ENCODE measurements at regions not wholly inside any gene's neighbourhood (a gene's known extent, or its start where the extent isn't known, plus 50 kb on each side); places are given as distances from the start of the nearest gene placed in this dataset.

DNA sequence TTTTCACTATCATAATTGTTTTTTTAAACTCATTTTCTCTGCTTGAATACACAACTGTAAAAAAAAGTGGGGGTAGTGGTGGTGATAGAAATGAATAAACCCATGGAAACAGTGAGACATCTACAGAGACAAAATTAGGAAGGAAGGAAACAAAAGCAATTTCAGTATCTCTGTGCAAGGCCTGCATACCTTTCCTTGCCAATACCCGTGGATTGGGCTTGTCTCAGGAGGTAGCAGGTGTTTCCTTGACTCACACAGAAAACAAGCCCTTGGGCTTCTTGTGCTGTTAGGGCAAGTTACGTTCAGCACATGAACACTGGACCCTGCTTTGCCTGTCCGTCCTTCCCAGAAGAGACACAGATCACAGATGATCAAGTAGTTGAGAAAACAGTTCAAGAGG, 372.2 kb downstream of the ZSWIM6 start:
- no peak for TF ChIP-seq ZFP3 (CRISPR knock-in tag; IDR thresholded peaks at IDR 0.05)
- no peak for TF ChIP-seq GLIS3 (CRISPR knock-in tag; IDR thresholded peaks at IDR 0.05)
- TF ChIP-seq ZC3H10 (CRISPR knock-in tag; IDR thresholded peaks at IDR 0.05) = no peak
- no peak for TF ChIP-seq SNAI2 (CRISPR knock-in tag; IDR thresholded peaks at IDR 0.05)
- TF ChIP-seq CSDC2 (CRISPR knock-in tag; IDR thresholded peaks at IDR 0.05) = no peak
- TF ChIP-seq ARNTL (CRISPR knock-in tag; IDR thresholded peaks at IDR 0.05; ENCODE audit: borderline replicate concordance, low read depth) = no peak
- no peak for TF ChIP-seq PPARA (CRISPR knock-in tag; IDR thresholded peaks at IDR 0.05; ENCODE audit: borderline replicate concordance)
- no peak for TF ChIP-seq ZNF8 (CRISPR knock-in tag; IDR thresholded peaks at IDR 0.05)
- TF ChIP-seq, protein P1, sequence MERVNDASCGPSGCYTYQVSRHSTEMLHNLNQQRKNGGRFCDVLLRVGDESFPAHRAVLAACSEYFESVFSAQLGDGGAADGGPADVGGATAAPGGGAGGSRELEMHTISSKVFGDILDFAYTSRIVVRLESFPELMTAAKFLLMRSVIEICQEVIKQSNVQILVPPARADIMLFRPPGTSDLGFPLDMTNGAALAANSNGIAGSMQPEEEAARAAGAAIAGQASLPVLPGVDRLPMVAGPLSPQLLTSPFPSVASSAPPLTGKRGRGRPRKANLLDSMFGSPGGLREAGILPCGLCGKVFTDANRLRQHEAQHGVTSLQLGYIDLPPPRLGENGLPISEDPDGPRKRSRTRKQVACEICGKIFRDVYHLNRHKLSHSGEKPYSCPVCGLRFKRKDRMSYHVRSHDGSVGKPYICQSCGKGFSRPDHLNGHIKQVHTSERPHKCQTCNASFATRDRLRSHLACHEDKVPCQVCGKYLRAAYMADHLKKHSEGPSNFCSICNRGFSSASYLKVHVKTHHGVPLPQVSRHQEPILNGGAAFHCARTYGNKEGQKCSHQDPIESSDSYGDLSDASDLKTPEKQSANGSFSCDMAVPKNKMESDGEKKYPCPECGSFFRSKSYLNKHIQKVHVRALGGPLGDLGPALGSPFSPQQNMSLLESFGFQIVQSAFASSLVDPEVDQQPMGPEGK (CRISPR knock-in tag; IDR thresholded peaks at IDR 0.05; ENCODE audit: borderline replicate concordance) = no peak
- TF ChIP-seq ZNF565 (CRISPR knock-in tag; conservative IDR thresholded peaks at IDR 0.05; ENCODE audit: low read depth) = no peak
- TF ChIP-seq ESRRG (CRISPR knock-in tag; IDR thresholded peaks at IDR 0.05) = no peak
- TF ChIP-seq, protein P2, sequence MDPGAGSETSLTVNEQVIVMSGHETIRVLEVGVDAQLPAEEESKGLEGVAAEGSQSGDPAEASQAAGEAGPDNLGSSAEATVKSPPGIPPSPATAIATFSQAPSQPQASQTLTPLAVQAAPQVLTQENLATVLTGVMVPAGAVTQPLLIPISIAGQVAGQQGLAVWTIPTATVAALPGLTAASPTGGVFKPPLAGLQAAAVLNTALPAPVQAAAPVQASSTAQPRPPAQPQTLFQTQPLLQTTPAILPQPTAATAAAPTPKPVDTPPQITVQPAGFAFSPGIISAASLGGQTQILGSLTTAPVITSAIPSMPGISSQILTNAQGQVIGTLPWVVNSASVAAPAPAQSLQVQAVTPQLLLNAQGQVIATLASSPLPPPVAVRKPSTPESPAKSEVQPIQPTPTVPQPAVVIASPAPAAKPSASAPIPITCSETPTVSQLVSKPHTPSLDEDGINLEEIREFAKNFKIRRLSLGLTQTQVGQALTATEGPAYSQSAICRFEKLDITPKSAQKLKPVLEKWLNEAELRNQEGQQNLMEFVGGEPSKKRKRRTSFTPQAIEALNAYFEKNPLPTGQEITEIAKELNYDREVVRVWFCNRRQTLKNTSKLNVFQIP (CRISPR knock-in tag; IDR thresholded peaks at IDR 0.05; ENCODE audit: borderline replicate concordance, low read depth) = no peak
- TF ChIP-seq, protein P3, sequence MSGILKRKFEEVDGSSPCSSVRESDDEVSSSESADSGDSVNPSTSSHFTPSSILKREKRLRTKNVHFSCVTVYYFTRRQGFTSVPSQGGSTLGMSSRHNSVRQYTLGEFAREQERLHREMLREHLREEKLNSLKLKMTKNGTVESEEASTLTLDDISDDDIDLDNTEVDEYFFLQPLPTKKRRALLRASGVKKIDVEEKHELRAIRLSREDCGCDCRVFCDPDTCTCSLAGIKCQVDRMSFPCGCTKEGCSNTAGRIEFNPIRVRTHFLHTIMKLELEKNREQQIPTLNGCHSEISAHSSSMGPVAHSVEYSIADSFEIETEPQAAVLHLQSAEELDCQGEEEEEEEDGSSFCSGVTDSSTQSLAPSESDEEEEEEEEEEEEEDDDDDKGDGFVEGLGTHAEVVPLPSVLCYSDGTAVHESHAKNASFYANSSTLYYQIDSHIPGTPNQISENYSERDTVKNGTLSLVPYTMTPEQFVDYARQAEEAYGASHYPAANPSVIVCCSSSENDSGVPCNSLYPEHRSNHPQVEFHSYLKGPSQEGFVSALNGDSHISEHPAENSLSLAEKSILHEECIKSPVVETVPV (CRISPR knock-in tag; IDR thresholded peaks at IDR 0.05) = no peak
- TF ChIP-seq TOX (CRISPR knock-in tag; IDR thresholded peaks at IDR 0.05; ENCODE audit: borderline replicate concordance) = no peak
- no peak for ATAC-seq

DNA sequence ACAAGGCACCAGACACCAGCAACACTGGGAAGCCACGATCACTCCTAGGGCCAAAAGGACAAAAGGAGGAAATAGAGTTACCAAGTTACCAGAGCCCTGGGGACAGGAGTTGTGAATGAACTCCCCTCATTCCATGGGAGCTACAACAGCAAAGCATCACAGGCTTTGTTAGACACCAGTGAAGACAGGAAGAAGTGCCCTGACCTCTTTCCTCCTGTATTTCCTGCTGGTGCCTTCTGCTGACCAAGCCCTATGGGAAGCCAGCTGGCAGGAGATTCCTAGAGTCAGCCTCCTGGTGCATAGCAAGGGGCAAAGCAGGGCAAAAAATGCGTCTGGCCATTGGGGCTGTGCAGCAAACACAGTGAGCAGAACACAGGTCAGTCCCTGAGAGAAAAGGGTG, 374.7 kb downstream of the ZSWIM6 start:
- no peak for ATAC-seq
- TF ChIP-seq ZFP30 (CRISPR knock-in tag; IDR thresholded peaks at IDR 0.05) (no peak), ESRRG (CRISPR knock-in tag; IDR thresholded peaks at IDR 0.05) (no peak), ISL1 (CRISPR knock-in tag; IDR thresholded peaks at IDR 0.05) (no peak), ZNF565 (CRISPR knock-in tag; conservative IDR thresholded peaks at IDR 0.05; ENCODE audit: low read depth) (no peak), CSDC2 (CRISPR knock-in tag; IDR thresholded peaks at IDR 0.05) (no peak), SNAI2 (CRISPR knock-in tag; IDR thresholded peaks at IDR 0.05) (no peak), TCF4 (CRISPR knock-in tag; IDR thresholded peaks at IDR 0.05; ENCODE audit: borderline replicate concordance) (no peak), ZNF70 (CRISPR knock-in tag; IDR thresholded peaks at IDR 0.05) (no peak), ZC3H10 (CRISPR knock-in tag; IDR thresholded peaks at IDR 0.05) (no peak), GLIS3 (CRISPR knock-in tag; IDR thresholded peaks at IDR 0.05) (no peak), TOX (CRISPR knock-in tag; IDR thresholded peaks at IDR 0.05; ENCODE audit: borderline replicate concordance) (no peak), ZNF8 (CRISPR knock-in tag; IDR thresholded peaks at IDR 0.05) (no peak), OSR1 (CRISPR knock-in tag; IDR thresholded peaks at IDR 0.05) (no peak), PPARA (CRISPR knock-in tag; IDR thresholded peaks at IDR 0.05; ENCODE audit: borderline replicate concordance) (no peak)
- TF ChIP-seq, protein P4, sequence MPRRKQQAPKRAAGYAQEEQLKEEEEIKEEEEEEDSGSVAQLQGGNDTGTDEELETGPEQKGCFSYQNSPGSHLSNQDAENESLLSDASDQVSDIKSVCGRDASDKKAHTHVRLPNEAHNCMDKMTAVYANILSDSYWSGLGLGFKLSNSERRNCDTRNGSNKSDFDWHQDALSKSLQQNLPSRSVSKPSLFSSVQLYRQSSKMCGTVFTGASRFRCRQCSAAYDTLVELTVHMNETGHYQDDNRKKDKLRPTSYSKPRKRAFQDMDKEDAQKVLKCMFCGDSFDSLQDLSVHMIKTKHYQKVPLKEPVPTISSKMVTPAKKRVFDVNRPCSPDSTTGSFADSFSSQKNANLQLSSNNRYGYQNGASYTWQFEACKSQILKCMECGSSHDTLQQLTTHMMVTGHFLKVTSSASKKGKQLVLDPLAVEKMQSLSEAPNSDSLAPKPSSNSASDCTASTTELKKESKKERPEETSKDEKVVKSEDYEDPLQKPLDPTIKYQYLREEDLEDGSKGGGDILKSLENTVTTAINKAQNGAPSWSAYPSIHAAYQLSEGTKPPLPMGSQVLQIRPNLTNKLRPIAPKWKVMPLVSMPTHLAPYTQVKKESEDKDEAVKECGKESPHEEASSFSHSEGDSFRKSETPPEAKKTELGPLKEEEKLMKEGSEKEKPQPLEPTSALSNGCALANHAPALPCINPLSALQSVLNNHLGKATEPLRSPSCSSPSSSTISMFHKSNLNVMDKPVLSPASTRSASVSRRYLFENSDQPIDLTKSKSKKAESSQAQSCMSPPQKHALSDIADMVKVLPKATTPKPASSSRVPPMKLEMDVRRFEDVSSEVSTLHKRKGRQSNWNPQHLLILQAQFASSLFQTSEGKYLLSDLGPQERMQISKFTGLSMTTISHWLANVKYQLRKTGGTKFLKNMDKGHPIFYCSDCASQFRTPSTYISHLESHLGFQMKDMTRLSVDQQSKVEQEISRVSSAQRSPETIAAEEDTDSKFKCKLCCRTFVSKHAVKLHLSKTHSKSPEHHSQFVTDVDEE (CRISPR knock-in tag; IDR thresholded peaks at IDR 0.05) = no peak
- TF ChIP-seq, protein P1 (CRISPR knock-in tag; IDR thresholded peaks at IDR 0.05; ENCODE audit: borderline replicate concordance) = no peak
- TF ChIP-seq, protein P3 (CRISPR knock-in tag; IDR thresholded peaks at IDR 0.05) = no peak
- TF ChIP-seq, protein P5, sequence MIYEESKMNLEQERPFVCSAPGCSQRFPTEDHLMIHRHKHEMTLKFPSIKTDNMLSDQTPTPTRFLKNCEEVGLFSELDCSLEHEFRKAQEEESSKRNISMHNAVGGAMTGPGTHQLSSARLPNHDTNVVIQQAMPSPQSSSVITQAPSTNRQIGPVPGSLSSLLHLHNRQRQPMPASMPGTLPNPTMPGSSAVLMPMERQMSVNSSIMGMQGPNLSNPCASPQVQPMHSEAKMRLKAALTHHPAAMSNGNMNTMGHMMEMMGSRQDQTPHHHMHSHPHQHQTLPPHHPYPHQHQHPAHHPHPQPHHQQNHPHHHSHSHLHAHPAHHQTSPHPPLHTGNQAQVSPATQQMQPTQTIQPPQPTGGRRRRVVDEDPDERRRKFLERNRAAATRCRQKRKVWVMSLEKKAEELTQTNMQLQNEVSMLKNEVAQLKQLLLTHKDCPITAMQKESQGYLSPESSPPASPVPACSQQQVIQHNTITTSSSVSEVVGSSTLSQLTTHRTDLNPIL (CRISPR knock-in tag; IDR thresholded peaks at IDR 0.05; ENCODE audit: low read depth) = no peak
- TF ChIP-seq, protein P2 (CRISPR knock-in tag; IDR thresholded peaks at IDR 0.05; ENCODE audit: borderline replicate concordance, low read depth) = no peak
